AG10803 (cell line): ENCODE measurements at regions not wholly inside any gene's neighbourhood (a gene's known extent, or its start where the extent isn't known, plus 50 kb on each side); places are given as distances from the start of the nearest gene placed in this dataset.

Experiments used
- DNase-seq: peaks from one replicate; pipeline ENCODE4 v3.0.0; 2010; ENCODE audit warnings: low read depth
- H3K4me3 ChIP-seq: 2 replicates; pipeline ENCODE4 v1.5.1; 2011; ENCODE audit warnings: mild to moderate bottlenecking, low read length, control low read depth
- TF ChIP-seq, protein P1 (sequence below): conservative IDR thresholded peaks from 2 replicates; pipeline ENCODE4 v1.5.1; 2011; ENCODE audit warnings: mild to moderate bottlenecking, low read length, control low read depth, inconsistent platforms

GRCh38 chrX:142068365-142068764 lies 136.7 kb downstream of the MAGEC2 start:
- TF ChIP-seq, protein P1, sequence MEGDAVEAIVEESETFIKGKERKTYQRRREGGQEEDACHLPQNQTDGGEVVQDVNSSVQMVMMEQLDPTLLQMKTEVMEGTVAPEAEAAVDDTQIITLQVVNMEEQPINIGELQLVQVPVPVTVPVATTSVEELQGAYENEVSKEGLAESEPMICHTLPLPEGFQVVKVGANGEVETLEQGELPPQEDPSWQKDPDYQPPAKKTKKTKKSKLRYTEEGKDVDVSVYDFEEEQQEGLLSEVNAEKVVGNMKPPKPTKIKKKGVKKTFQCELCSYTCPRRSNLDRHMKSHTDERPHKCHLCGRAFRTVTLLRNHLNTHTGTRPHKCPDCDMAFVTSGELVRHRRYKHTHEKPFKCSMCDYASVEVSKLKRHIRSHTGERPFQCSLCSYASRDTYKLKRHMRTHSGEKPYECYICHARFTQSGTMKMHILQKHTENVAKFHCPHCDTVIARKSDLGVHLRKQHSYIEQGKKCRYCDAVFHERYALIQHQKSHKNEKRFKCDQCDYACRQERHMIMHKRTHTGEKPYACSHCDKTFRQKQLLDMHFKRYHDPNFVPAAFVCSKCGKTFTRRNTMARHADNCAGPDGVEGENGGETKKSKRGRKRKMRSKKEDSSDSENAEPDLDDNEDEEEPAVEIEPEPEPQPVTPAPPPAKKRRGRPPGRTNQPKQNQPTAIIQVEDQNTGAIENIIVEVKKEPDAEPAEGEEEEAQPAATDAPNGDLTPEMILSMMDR, result no peak
- DNase-seq, result no peak
- no peak overlapping the region for H3K4me3 ChIP-seq

- DNase-seq, result no peak
- no peak overlapping the region for H3K4me3 ChIP-seq
- TF ChIP-seq, protein P1, result no peak
Measured at GRCh38 chrX:142060191-142060590, 144.9 kb downstream of the MAGEC2 start.

DNA sequence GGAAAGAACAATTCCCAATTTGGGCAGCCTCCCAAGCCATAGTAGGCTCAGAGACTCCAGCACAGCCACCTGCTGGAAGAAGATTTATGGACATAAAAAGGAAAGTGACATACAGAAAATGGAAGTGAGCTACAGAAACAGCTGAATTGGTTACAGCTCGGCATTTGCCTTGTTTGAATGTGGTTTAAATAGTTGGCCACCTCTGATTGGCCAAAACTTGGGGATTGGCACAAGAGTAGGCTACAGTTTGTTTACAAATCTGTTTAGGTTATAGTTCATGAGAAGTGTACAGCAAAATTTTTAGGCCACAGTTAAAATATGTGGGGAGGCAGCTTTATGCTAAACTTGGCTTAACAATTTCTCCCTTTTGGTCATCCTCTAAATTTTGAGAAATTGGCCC lies 150.4 kb downstream of the MAGEC1 start:
- no peak overlapping the region for H3K4me3 ChIP-seq
- TF ChIP-seq, protein P1, result no peak
- no peak for DNase-seq

DNA sequence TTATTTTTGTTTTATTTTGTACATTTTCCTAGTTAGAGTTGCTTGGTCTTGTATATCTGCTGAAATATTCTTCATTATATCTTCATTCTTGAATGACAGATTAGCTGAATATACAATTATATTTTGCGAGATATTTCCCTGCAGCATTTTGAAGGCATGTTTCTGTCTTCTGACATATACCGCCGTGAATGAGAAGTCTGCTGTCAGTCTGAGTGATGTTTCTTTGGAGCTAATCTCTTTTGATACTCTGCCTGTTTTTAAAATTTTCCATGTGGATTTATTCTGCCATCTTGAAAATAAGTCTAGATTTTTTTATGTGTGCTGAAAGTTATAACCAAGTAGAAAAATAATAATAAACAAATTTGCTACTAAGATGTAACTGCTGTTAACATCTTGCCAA lies 148.5 kb downstream of the MAGEC1 start:
- H3K4me3 ChIP-seq, result no peak overlapping the region
- DNase-seq, result no peak
- TF ChIP-seq, protein P1, result no peak

GRCh38 chrX:142043196-142043595 lies 139.5 kb downstream of the MAGEC1 start:
- TF ChIP-seq, protein P1, result no peak
- no peak for DNase-seq
- H3K4me3 ChIP-seq, result no peak overlapping the region

GRCh38 chrX:142040906-142041305 lies 137.2 kb downstream of the MAGEC1 start:
- TF ChIP-seq, protein P1, result no peak
- H3K4me3 ChIP-seq, result no peak overlapping the region
- no peak for DNase-seq

- TF ChIP-seq, protein P1, result no peak
- no peak overlapping the region for H3K4me3 ChIP-seq
- DNase-seq, result no peak
Measured at GRCh38 chrX:142036116-142036515, 132.4 kb downstream of the MAGEC1 start.
